ENCODE measurements at regions not wholly inside any gene's neighbourhood (a gene's known extent, or its start where the extent isn't known, plus 50 kb on each side); places are given as distances from the start of the nearest gene placed in this dataset.

DNA sequence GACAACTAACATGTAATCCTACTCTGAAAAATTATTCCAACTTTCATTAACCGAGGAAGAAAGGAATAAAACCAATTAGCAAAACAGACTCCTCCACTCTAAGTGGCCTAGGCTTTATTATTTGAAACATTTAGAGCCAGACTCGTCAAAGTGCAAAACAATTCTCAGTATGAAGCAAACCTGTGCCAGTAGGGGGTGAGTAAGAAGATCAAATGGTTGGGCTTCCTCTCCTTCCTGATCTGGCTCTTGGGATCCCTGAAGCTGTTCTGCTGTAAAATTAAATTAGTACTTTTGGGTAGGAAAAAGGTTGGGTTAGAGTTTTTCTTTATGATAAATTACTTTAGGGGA is 177.6 kb upstream of the MAN1A1 start:
- no peak for DNase-seq (ENCODE audit: low read depth)
- TF ChIP-seq, protein P1, sequence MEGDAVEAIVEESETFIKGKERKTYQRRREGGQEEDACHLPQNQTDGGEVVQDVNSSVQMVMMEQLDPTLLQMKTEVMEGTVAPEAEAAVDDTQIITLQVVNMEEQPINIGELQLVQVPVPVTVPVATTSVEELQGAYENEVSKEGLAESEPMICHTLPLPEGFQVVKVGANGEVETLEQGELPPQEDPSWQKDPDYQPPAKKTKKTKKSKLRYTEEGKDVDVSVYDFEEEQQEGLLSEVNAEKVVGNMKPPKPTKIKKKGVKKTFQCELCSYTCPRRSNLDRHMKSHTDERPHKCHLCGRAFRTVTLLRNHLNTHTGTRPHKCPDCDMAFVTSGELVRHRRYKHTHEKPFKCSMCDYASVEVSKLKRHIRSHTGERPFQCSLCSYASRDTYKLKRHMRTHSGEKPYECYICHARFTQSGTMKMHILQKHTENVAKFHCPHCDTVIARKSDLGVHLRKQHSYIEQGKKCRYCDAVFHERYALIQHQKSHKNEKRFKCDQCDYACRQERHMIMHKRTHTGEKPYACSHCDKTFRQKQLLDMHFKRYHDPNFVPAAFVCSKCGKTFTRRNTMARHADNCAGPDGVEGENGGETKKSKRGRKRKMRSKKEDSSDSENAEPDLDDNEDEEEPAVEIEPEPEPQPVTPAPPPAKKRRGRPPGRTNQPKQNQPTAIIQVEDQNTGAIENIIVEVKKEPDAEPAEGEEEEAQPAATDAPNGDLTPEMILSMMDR (IDR thresholded peaks at IDR 0.05; ENCODE audit: control insufficient read depth, extremely low read depth, insufficient read depth): no peak

DNA sequence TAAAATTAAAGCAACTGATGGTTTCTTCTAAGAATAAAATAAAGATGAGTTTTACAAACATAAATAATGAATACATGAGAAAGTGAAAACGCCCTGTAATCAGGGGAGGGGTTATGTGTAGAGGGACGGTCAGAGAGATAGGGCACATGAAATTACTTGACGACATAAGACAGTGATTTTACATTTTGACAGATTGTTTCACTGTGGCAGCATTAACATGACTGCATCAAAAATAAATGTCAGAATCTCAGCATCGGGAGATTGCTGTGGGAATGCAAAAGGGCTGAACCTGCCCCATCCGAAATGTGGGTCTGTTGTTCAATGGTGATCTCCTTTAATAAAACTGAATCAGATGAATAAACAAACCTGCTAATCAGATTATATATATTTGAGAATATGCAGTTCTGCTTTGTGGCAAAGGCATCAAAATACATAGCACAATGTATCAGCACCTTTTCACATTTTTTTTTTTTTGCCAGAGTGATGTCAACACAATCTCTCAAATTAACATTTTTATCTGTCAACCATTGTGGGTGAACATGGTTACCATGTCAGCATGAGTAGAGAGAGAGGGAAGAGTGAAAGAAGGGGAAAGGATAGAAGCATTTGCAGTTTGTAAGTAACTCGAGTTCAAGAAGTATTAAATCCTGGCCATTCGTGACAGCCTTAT is 177.1 kb upstream of the MAN1A1 start:
- H3K4me3 ChIP-seq (ENCODE audit: low read depth, low read length): no peak overlapping the region
- DNase-seq (ENCODE audit: low read depth): no peak
- TF ChIP-seq, protein P1 (IDR thresholded peaks at IDR 0.05; ENCODE audit: control insufficient read depth, extremely low read depth, insufficient read depth): no peak

More for the DNA sequence above, 177.6 kb upstream of the MAN1A1 start:
- no peak overlapping the region for H3K4me3 ChIP-seq (ENCODE audit: low read depth, low read length)

- no peak for DNase-seq (ENCODE audit: low read depth)
- no peak overlapping the region for H3K4me3 ChIP-seq (ENCODE audit: low read depth, low read length)
- TF ChIP-seq, protein P1 (IDR thresholded peaks at IDR 0.05; ENCODE audit: control insufficient read depth, extremely low read depth, insufficient read depth): no peak
Observed at GRCh38 chr6:119524410-119524809, 174.8 kb upstream of the MAN1A1 start.

- TF ChIP-seq, protein P1 (IDR thresholded peaks at IDR 0.05; ENCODE audit: control insufficient read depth, extremely low read depth, insufficient read depth): no peak
- H3K4me3 ChIP-seq (ENCODE audit: low read depth, low read length): no peak overlapping the region
- no peak for DNase-seq (ENCODE audit: low read depth)
Observed at GRCh38 chr6:119523556-119523955, 174.0 kb upstream of the MAN1A1 start.

DNA sequence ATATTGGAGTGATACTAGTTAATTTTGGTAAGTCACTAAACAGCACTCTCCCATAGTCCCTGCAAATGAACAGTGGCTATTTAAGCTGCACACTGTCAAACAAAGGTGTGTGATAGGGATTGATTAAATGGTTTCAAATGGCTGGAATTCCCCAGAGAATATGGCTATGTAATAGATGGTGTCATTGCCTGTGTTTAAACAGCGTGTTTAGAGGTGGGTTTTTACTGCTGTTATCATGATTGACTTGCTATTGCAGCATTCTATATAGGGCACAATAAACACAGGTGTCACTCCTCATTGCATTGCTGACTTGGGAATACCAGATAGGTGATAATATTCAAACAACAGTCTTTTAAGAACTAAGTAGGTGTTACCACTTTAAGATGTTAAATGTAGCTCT is 171.7 kb upstream of the MAN1A1 start:
- TF ChIP-seq, protein P1 (IDR thresholded peaks at IDR 0.05; ENCODE audit: control insufficient read depth, extremely low read depth, insufficient read depth): no peak
- DNase-seq (ENCODE audit: low read depth): no peak
- no peak overlapping the region for H3K4me3 ChIP-seq (ENCODE audit: low read depth, low read length)

GRCh38 chr6:119517428-119517827 is 167.9 kb upstream of the MAN1A1 start:
- H3K4me3 ChIP-seq (ENCODE audit: low read depth, low read length): no peak overlapping the region
- TF ChIP-seq, protein P1 (IDR thresholded peaks at IDR 0.05; ENCODE audit: control insufficient read depth, extremely low read depth, insufficient read depth): no peak
- DNase-seq (ENCODE audit: low read depth): no peak

- no peak for DNase-seq (ENCODE audit: low read depth)
- TF ChIP-seq, protein P1 (IDR thresholded peaks at IDR 0.05; ENCODE audit: control insufficient read depth, extremely low read depth, insufficient read depth): no peak
- no peak overlapping the region for H3K4me3 ChIP-seq (ENCODE audit: low read depth, low read length)
Observed at GRCh38 chr6:119514345-119514744, 164.8 kb upstream of the MAN1A1 start.

Data from LNCaP clone FGC (cell line).